ENCODE measurements at regions not wholly inside any gene's neighbourhood (a gene's known extent, or its start where the extent isn't known, plus 50 kb on each side); places are given as distances from the start of the nearest gene placed in this dataset.

DNA sequence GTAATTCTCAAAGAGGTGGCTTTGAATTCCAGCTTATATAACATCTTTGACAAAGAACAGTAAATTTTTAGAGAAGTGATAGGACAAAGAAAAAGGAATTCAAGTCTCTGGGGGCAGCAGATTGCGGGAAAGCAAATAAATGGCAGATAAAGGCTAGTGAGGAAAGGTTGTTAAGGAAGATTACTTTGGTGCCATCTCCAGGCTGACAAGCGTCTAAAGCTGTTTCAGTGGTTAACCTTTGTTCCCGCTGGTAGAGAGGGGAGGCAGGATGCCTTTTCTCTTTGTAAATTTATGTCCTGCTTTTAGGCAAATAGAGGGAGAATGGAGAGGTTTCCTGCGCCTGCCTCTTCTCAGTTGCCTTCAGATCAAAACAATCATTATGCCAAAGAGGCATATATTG, 431.2 kb upstream of the CHST9 start:
- intact Hi-C loops (cut with DNase I), result no loop called here
- no peaks in the 10 kb centered on the region for H3K36me3 ChIP-seq
- no peaks in the 10 kb centered on the region for H3K27me3 ChIP-seq
- TF ChIP-seq, protein P1, sequence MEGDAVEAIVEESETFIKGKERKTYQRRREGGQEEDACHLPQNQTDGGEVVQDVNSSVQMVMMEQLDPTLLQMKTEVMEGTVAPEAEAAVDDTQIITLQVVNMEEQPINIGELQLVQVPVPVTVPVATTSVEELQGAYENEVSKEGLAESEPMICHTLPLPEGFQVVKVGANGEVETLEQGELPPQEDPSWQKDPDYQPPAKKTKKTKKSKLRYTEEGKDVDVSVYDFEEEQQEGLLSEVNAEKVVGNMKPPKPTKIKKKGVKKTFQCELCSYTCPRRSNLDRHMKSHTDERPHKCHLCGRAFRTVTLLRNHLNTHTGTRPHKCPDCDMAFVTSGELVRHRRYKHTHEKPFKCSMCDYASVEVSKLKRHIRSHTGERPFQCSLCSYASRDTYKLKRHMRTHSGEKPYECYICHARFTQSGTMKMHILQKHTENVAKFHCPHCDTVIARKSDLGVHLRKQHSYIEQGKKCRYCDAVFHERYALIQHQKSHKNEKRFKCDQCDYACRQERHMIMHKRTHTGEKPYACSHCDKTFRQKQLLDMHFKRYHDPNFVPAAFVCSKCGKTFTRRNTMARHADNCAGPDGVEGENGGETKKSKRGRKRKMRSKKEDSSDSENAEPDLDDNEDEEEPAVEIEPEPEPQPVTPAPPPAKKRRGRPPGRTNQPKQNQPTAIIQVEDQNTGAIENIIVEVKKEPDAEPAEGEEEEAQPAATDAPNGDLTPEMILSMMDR (IDR thresholded peaks at IDR 0.05), result no peak
- H3K27ac ChIP-seq, result no peak overlapping the region
- ATAC-seq (no peak), DNase-seq (no peak)
- no peaks in the 10 kb centered on the region for H3K9me3 ChIP-seq
- no peak overlapping the region for H3K4me3 ChIP-seq
- H3K4me1 ChIP-seq, result no peaks in the 10 kb centered on the region

DNA sequence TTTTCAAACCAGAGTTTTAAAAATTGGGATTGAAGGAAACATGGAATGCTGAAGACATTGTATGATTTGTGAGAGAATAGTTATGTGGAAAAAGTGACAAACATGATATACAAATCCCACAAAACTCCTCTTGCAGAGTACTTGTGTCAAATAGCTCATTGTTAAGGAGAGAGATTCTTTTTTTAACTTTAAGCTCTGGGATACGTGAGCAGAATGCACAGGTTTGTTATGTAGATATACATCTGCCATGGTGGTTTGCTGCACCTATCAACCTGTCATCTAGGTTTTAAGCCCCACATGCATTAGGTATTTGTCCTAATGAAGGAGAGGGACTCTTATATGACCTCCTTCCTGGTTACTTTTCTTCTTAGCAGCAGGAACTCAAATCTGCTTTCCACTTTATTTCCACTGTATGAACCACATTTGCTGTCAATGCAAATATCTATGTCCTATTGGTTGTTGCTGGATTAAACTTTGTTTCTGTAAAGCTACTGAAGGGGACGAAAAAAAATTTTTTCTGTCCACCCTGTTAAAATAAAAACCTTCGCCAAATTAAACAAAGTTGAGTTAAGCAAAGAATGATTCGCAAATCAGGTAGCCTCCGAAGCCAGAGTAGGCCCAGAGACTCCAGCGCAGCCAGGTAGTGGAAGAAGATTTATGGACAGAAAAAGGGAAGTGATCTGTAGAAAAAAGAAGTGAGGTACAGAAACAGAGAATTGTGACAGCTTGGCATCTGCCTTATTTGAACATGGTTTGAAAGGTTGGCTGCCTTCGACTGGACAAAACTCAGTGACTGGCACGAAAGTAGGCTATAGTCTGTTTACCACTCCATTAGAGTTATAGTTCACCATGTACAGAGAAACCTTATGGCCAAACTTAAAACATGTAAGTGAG, 430.1 kb upstream of the CHST9 start:
- DNase-seq, result no peak
- Histone ChIP-seq H3K4me3 (no peak overlapping the region), H3K27me3 (no peaks in the 10 kb centered on the region), H3K27ac (no peak overlapping the region), H3K4me1 (no peaks in the 10 kb centered on the region), H3K36me3 (no peaks in the 10 kb centered on the region), H3K9me3 (no peaks in the 10 kb centered on the region)
- intact Hi-C loops (cut with DNase I), result no loop called here
- no peak for ATAC-seq
- TF ChIP-seq, protein P1 (IDR thresholded peaks at IDR 0.05), result no peak

DNA sequence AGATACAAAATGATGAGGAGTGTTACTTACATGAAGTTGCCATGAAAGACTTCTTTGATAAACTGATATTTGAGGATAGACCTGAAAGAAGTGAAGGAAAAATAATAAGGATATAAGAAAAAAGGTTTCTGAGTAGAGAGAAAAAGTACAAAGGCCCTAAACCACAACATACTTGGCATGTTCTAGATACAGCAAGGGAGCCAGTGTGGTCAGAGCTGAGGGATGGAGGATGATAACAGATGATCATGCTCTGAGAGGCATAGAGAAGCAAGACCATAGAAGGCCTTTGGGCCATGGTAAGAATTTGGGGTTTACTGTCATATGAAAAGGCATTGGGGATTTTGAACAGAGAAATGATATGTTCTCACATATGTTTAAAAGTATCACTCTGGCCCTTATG, 424.1 kb upstream of the CHST9 start:
- intact Hi-C loops (cut with DNase I), result no loop called here
- Histone ChIP-seq H3K4me1 (no peaks in the 10 kb centered on the region), H3K27me3 (no peaks in the 10 kb centered on the region), H3K27ac (no peak overlapping the region), H3K4me3 (no peak overlapping the region), H3K9me3 (no peaks in the 10 kb centered on the region), H3K36me3 (no peaks in the 10 kb centered on the region)
- DNase-seq (no peak), ATAC-seq (no peak)
- TF ChIP-seq, protein P1 (IDR thresholded peaks at IDR 0.05), result no peak

DNA sequence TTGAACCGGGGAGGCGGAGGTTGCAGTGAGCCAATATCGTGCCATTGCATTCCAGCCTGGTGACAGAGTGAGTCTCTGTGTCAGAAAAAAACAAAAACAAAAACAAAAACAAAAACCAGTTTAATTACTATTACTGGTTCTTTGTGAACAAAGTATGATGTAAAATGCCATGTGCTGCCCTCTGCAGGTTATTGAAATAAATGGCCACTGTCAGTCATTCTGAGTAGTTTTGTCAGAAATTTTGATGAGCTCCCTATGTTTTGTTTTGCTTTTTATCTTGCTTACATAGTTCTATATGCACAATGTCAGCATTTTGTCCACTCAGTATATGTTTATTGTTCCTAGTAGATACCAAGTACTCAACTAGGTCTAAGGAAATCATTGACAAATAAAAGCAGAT, 423.6 kb upstream of the CHST9 start:
- H3K27ac ChIP-seq, result no peak overlapping the region
- intact Hi-C loops (cut with DNase I), result no loop called here
- H3K4me1 ChIP-seq, result no peaks in the 10 kb centered on the region
- H3K27me3 ChIP-seq, result no peaks in the 10 kb centered on the region
- ATAC-seq (no peak), DNase-seq (no peak)
- no peaks in the 10 kb centered on the region for H3K36me3 ChIP-seq
- TF ChIP-seq, protein P1 (IDR thresholded peaks at IDR 0.05), result no peak
- H3K4me3 ChIP-seq, result no peak overlapping the region
- no peaks in the 10 kb centered on the region for H3K9me3 ChIP-seq

DNA sequence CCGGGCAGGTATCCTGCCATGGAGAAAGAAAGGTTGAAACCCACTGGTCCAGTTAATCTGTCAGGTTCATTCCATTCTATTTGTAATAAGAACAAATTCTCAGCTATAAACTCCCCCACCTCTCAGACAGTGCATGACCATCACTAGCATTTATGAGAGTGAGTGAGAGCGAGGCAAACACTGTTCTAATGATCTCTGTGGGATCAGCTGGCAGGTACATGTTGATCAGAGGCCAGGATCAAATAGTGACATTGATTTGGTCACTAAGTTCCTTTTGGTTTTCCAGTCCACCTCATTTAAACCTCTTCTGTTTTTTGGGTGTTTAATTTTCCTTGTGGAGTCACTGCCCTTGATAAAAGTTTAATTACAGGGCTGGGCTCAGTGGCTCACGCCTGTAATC, 423.1 kb upstream of the CHST9 start:
- no peak for ATAC-seq

More for the DNA sequence above, 423.1 kb upstream of the CHST9 start:
- DNase-seq, result no peak
- intact Hi-C loops (cut with DNase I), result no loop called here
- no peak overlapping the region for H3K27ac ChIP-seq
- H3K4me3 ChIP-seq, result no peak overlapping the region
- no peaks in the 10 kb centered on the region for H3K4me1 ChIP-seq
- TF ChIP-seq, protein P1 (IDR thresholded peaks at IDR 0.05), result no peak
- no peaks in the 10 kb centered on the region for H3K36me3 ChIP-seq
- H3K9me3 ChIP-seq, result no peaks in the 10 kb centered on the region
- no peaks in the 10 kb centered on the region for H3K27me3 ChIP-seq

All from left lung (tissue), 4 donors.